DMS 273 treated with DMSO at 0.1 percent for 48 hours (cell line): ENCODE measurements at regions not wholly inside any gene's neighbourhood (a gene's known extent, or its start where the extent isn't known, plus 50 kb on each side); places are given as distances from the start of the nearest gene placed in this dataset.

Source experiments
- DNase-seq: peaks from one replicate; lab custom pipeline; 2025; lab: John Stamatoyannopoulos, UW

- DNase-seq, result no peak
Measured at GRCh38 chr2:120607506-120607905, 128.2 kb upstream of the GLI2 start.

- no peak for DNase-seq
Measured at GRCh38 chr2:120607996-120608395, 127.7 kb upstream of the GLI2 start.

GRCh38 chr2:120609826-120610395, 125.8 kb upstream of the GLI2 start:
- DNase-seq, result no peak

GRCh38 chr2:120611016-120611415, 124.7 kb upstream of the GLI2 start:
- DNase-seq, result no peak

GRCh38 chr2:120611961-120612360, 123.7 kb upstream of the GLI2 start:
- DNase-seq, result no peak

GRCh38 chr2:120612471-120612870, 123.2 kb upstream of the GLI2 start:
- no peak for DNase-seq

GRCh38 chr2:120612931-120613330, 122.7 kb upstream of the GLI2 start:
- DNase-seq, result no peak

GRCh38 chr2:120613742-120614571, 121.7 kb upstream of the GLI2 start:
- no peak for DNase-seq

GRCh38 chr2:120614901-120615300, 120.8 kb upstream of the GLI2 start:
- DNase-seq, result no peak

GRCh38 chr2:120616261-120616660, 119.4 kb upstream of the GLI2 start:
- DNase-seq, result no peak

- no peak for DNase-seq
Measured at GRCh38 chr2:120617055-120617454, 118.6 kb upstream of the GLI2 start.

GRCh38 chr2:120618830-120619229, 116.8 kb upstream of the GLI2 start:
- no peak for DNase-seq

- no peak for DNase-seq
Measured at GRCh38 chr2:120619579-120619978, 116.1 kb upstream of the GLI2 start.

- no peak for DNase-seq
Measured at GRCh38 chr2:120620025-120620793, 115.5 kb upstream of the GLI2 start.

GRCh38 chr2:120622159-120622869, 113.4 kb upstream of the GLI2 start:
- DNase-seq, result no peak

GRCh38 chr2:120622886-120623753, 112.5 kb upstream of the GLI2 start:
- no peak for DNase-seq

GRCh38 chr2:120624061-120624737, 111.5 kb upstream of the GLI2 start:
- no peak for DNase-seq

- DNase-seq, result no peak
Measured at GRCh38 chr2:120624738-120625446, 110.8 kb upstream of the GLI2 start.

GRCh38 chr2:120625865-120626560, 109.7 kb upstream of the GLI2 start:
- no peak for DNase-seq
